H1 (cell line): ENCODE measurements at regions not wholly inside any gene's neighbourhood (a gene's known extent, or its start where the extent isn't known, plus 50 kb on each side); places are given as distances from the start of the nearest gene placed in this dataset.

Experiments
- CTCF ChIA-PET: fragments of 300-600 bp; sonication (Branson Sonifier 250); formaldehyde crosslinking; loops from one replicate; lab custom pipeline; 2021; ENCODE audit not compliant: partially characterized antibody; lab: Charles Lee
- POLR2A ChIA-PET: fragments of 300-600 bp; sonication (Branson Sonifier 250); formaldehyde crosslinking; loops from one replicate; lab custom pipeline; 2021; ENCODE audit warnings: inconsistent platforms; ENCODE audit not compliant: partially characterized antibody; lab: Charles Lee
- DNase-seq, 2 experiments: peaks; one replicate each; pipeline versions ENCODE4 v3.0.0 to v3.0.0-alpha.2; 2010 to 2022; ENCODE audit warnings: low spot score in 2 of 2, low read depth in 1 of 2, mixed read lengths in 1 of 2
- FAIRE-seq: peaks from 2 replicates; lab custom pipeline; 2011; peaks lifted over from hg19 to GRCh38; lab: Jason Lieb, UNC
- H2AFZ ChIP-seq: 2 replicates; pipeline ENCODE4 v1.8.1; 2012; ENCODE audit warnings: low read length, inconsistent platforms
- H2AK5ac ChIP-seq: 2 replicates; pipeline ENCODE4 v1.6.1; 2013; ENCODE audit warnings: low read depth, low read length
- H2BK120ac ChIP-seq: replicated peaks from 2 replicates; pipeline ENCODE3; 2013; ENCODE audit warnings: low read depth, low read length, inconsistent platforms
- H2BK12ac ChIP-seq: 2 replicates; pipeline ENCODE4 v1.6.1; 2013; ENCODE audit warnings: low read depth, low read length
- H2BK15ac ChIP-seq: 2 replicates; pipeline ENCODE4 v1.6.1; 2013; ENCODE audit warnings: low read length
- H2BK20ac ChIP-seq: 2 replicates; pipeline ENCODE4 v1.6.1; 2013; ENCODE audit warnings: low read length
- H2BK5ac ChIP-seq: 2 replicates; pipeline ENCODE4 v1.6.1; 2013; ENCODE audit warnings: low read depth, low read length
- H3K14ac ChIP-seq: 2 replicates; pipeline ENCODE4 v1.6.1; 2013; ENCODE audit warnings: inconsistent platforms; ENCODE audit not compliant: insufficient read length
- H3K18ac ChIP-seq: 2 replicates; pipeline ENCODE4 v1.6.1; 2013; ENCODE audit warnings: low read length; ENCODE audit errors: extremely low read depth
- H3K23ac ChIP-seq: 2 replicates; pipeline ENCODE4 v1.6.1; 2013; ENCODE audit warnings: inconsistent platforms; ENCODE audit not compliant: insufficient read length
- H3K23me2 ChIP-seq: 2 replicates; pipeline ENCODE4 v1.6.1; 2013; ENCODE audit warnings: low read depth, low read length
- H3K27ac ChIP-seq: 2 replicates; pipeline ENCODE4 v1.6.1; 2011; ENCODE audit warnings: low read depth, low read length, inconsistent platforms
- H3K27me3 ChIP-seq, 4 experiments: replicated peaks in 1 of 4; 1 replicate in 1 of 4; 2 replicates in 3 of 4; pipeline versions ENCODE4 v1.6.1 to v1.8.1; 2011 to 2013; ENCODE audit warnings: low read length in 3 of 4, mild to moderate bottlenecking in 3 of 4, inconsistent platforms in 2 of 4, mixed read lengths in 2 of 4, moderate library complexity in 1 of 4; ENCODE audit not compliant: control insufficient read depth in 3 of 4, insufficient read depth in 3 of 4; ENCODE audit errors: extremely low read depth in 1 of 4
- H3K36me3 ChIP-seq, 4 experiments: 2 replicates each; pipeline versions ENCODE4 v1.6.1 to v1.8.1; 2011 to 2013; ENCODE audit warnings: mild to moderate bottlenecking in 4 of 4, low read length in 3 of 4, moderate library complexity in 2 of 4, control low read depth in 1 of 4, inconsistent platforms in 1 of 4; ENCODE audit not compliant: insufficient read depth in 4 of 4, control insufficient read depth in 2 of 4
- H3K4ac ChIP-seq: replicated peaks from 2 replicates; pipeline ENCODE3; 2013; ENCODE audit warnings: low read length, low read depth, mixed read lengths, inconsistent platforms; ENCODE audit not compliant: insufficient read length
- H3K4me1 ChIP-seq, 4 experiments: replicated peaks in 1 of 4; 1 replicate in 1 of 4; 2 replicates in 3 of 4; pipeline versions ENCODE4 v1.6.1 to v1.8.1; 2011 to 2013; ENCODE audit warnings: low read length in 3 of 4, inconsistent platforms in 2 of 4, mixed read lengths in 1 of 4; ENCODE audit not compliant: insufficient read depth in 4 of 4, control insufficient read depth in 3 of 4
- H3K4me2 ChIP-seq, 2 experiments: 2 replicates each; pipeline versions ENCODE4 v1.6.1 to v1.8.1; 2011 to 2013; ENCODE audit warnings: low read depth in 2 of 2, low read length in 2 of 2, control low read depth in 1 of 2, inconsistent platforms in 1 of 2, mild to moderate bottlenecking in 1 of 2; ENCODE audit not compliant: insufficient read depth in 1 of 2
- H3K4me3 ChIP-seq, 4 experiments: fragments of 200-600, 300-600 bp in 1 of 4; sonication (generic), shearing (Covaris generic), sonication (Bioruptor Twin) in 1 of 4; 2 replicates each; pipeline versions ENCODE4 v1.5.1 to v1.8.1; 2011 to 2016; ENCODE audit warnings: low read length in 4 of 4, low read depth in 3 of 4, control low read depth in 2 of 4, inconsistent platforms in 2 of 4, mild to moderate bottlenecking in 2 of 4, mixed read lengths in 1 of 4, moderate library complexity in 1 of 4; ENCODE audit not compliant: insufficient read depth in 2 of 4; ENCODE audit errors: extremely low read depth in 1 of 4
- H3K56ac ChIP-seq: replicated peaks from 2 replicates; pipeline ENCODE3; 2013; ENCODE audit warnings: low read depth, mild to moderate bottlenecking, mixed read lengths, low read length, inconsistent platforms; ENCODE audit not compliant: insufficient read length
- H3K79me1 ChIP-seq: 2 replicates; pipeline ENCODE4 v1.6.1; 2013; ENCODE audit warnings: low read depth, low read length, control low read depth
- H3K79me2 ChIP-seq, 2 experiments: 2 replicates each; pipeline versions ENCODE4 v1.6.1 to v1.8.1; 2012 to 2013; ENCODE audit warnings: low read length in 2 of 2, mild to moderate bottlenecking in 2 of 2, inconsistent platforms in 1 of 2; ENCODE audit not compliant: insufficient read depth in 2 of 2, control insufficient read depth in 1 of 2
- H3K9ac ChIP-seq, 4 experiments: replicated peaks in 1 of 4; 1 replicate in 1 of 4; 2 replicates in 3 of 4; pipeline versions ENCODE4 v1.6.1 to v1.8.1; 2011 to 2013; ENCODE audit warnings: low read depth in 3 of 4, low read length in 3 of 4, control low read depth in 2 of 4, mild to moderate bottlenecking in 2 of 4, moderate library complexity in 2 of 4, inconsistent platforms in 1 of 4; ENCODE audit errors: extremely low read depth in 1 of 4
- H3K9me3 ChIP-seq, 2 experiments: 2 replicates each; pipeline versions ENCODE4 v1.6.1 to v1.8.1; 2012 to 2013; ENCODE audit warnings: mild to moderate bottlenecking in 2 of 2, moderate library complexity in 2 of 2, control low read depth in 1 of 2, inconsistent platforms in 1 of 2, low read depth in 1 of 2, low read length in 1 of 2, mixed read lengths in 1 of 2; ENCODE audit not compliant: insufficient read depth in 2 of 2
- H4K20me1 ChIP-seq, 2 experiments: replicated peaks in 1 of 2; 2 replicates each; pipeline versions ENCODE3 to v1.8.1; 2011 to 2013; ENCODE audit warnings: inconsistent platforms in 2 of 2, low read length in 2 of 2, mild to moderate bottlenecking in 1 of 2; ENCODE audit not compliant: insufficient read depth in 2 of 2, control insufficient read depth in 1 of 2
- H4K5ac ChIP-seq: 2 replicates; pipeline ENCODE4 v1.6.1; 2013; ENCODE audit warnings: low read length, low read depth, mixed read lengths, inconsistent platforms; ENCODE audit not compliant: insufficient read length
- H4K8ac ChIP-seq: 2 replicates; pipeline ENCODE4 v1.8.0; 2013; ENCODE audit warnings: mild to moderate bottlenecking, moderate library complexity, low read length, inconsistent platforms; ENCODE audit not compliant: insufficient read depth; ENCODE audit errors: extremely low read depth
- H4K91ac ChIP-seq: replicated peaks from 2 replicates; pipeline ENCODE3; 2013; ENCODE audit warnings: low read length, mixed read lengths, inconsistent platforms; ENCODE audit not compliant: insufficient read length
- ASH2L ChIP-seq: fragments of 200-600, 300-600 bp; sonication (generic); IDR thresholded peaks from one replicate; pipeline ENCODE4 v1.7.1; 2017; ENCODE audit warnings: low read length
- ATF2 ChIP-seq: IDR thresholded peaks from 2 replicates; pipeline ENCODE4 v1.6.1; 2012; ENCODE audit warnings: low read length, inconsistent platforms
- CEBPB ChIP-seq: IDR thresholded peaks from 2 replicates; pipeline ENCODE4 v1.6.1; 2012; ENCODE audit warnings: low read depth, low read length
- CREB1 ChIP-seq: IDR thresholded peaks from 2 replicates; pipeline ENCODE4 v1.6.1; 2012; ENCODE audit warnings: inconsistent platforms
- CTCF ChIP-seq, 3 experiments: IDR thresholded peaks; 1 replicate in 2 of 3; 2 replicates in 1 of 3; pipeline versions ENCODE4 v1.5.1 to v1.6.1; 2011; ENCODE audit warnings: low read length in 3 of 3, mild to moderate bottlenecking in 3 of 3, inconsistent platforms in 2 of 3, low read depth in 1 of 3, moderate library complexity in 1 of 3; ENCODE audit not compliant: insufficient read depth in 1 of 3; ENCODE audit errors: control extremely low read depth in 1 of 3
- GABPA ChIP-seq: IDR thresholded peaks from 2 replicates; pipeline ENCODE4 v1.6.1; 2011; ENCODE audit warnings: mild to moderate bottlenecking, low read length, moderate library complexity, borderline replicate concordance; ENCODE audit not compliant: insufficient read depth
- GTF2F1 ChIP-seq: IDR thresholded peaks from 2 replicates; pipeline ENCODE4 v1.6.1; 2012; ENCODE audit warnings: low read depth, low read length, improper control_type of control experiment, borderline replicate concordance
- SAP30 ChIP-seq: fragments of 300-600 bp; sonication (generic); IDR thresholded peaks from 2 replicates; pipeline ENCODE4 v1.7.1; 2012; ENCODE audit warnings: low read length, moderate library complexity, mild to moderate bottlenecking, inconsistent platforms; ENCODE audit not compliant: insufficient read depth, insufficient replicate concordance
- SP4 ChIP-seq: IDR thresholded peaks from 2 replicates; pipeline ENCODE4 v1.6.1; 2012; ENCODE audit warnings: low read length, inconsistent platforms
- ZNF274 ChIP-seq: IDR thresholded peaks from 2 replicates; pipeline ENCODE4 v1.7.0; 2012; ENCODE audit warnings: low read length, borderline replicate concordance; ENCODE audit errors: extremely low read depth
- WGBS, 2 experiments: shearing (Covaris generic) in 1 of 2; methylation state at CpG; one replicate each; pipeline versions ENCODE4 v1.1.6 to v1.1.7; 2013 to 2015; ENCODE audit warnings: low lambda C conversion rate in 2 of 2, mixed read lengths in 2 of 2, inconsistent platforms in 1 of 2, low coverage in 1 of 2, missing lambda C conversion rate in 1 of 2; ENCODE audit not compliant: insufficient replicate concordance in 2 of 2, insufficient coverage in 1 of 2, insufficient read length in 1 of 2; ENCODE audit errors: extremely low coverage in 1 of 2, missing lambda C conversion rate in 1 of 2; 5-methylcytosine and 5-hydroxymethylcytosine counted together

GRCh38 chr14:81805785-81806184 lies 272.1 kb upstream of the SEL1L start:
- CTCF ChIA-PET, result interaction anchor here (1.1 kb wide), 1 partner anchor 10 kb away, joined by 4 read pairs; no protein-coding TSS in a partner anchor
- no peak overlapping the region for H3K4me3 ChIP-seq
- TF ChIP-seq CTCF (IDR thresholded peaks at IDR 0.05; ENCODE audit: control extremely low read depth in 1 of 3, insufficient read depth in 1 of 3, low read depth in 1 of 3, low read length in 3 of 3) (no peak), ATF2 (no peak), ZNF274 (no peak), ASH2L (no peak), SP4 (no peak), CEBPB (no peak), GABPA (no peak), SAP30 (no peak), GTF2F1 (no peak), CREB1 (no peak)

More at GRCh38 chr14:81805785-81806184, 272.1 kb upstream of the SEL1L start:
- no peak overlapping the region for H3K4me2 ChIP-seq
- no peak overlapping the region for H3K9ac ChIP-seq
- H2AK5ac ChIP-seq, result no peak overlapping the region
- H3K56ac ChIP-seq, result no peak overlapping the region
- H4K20me1 ChIP-seq, result no peaks in the 10 kb centered on the region
- H3K23me2 ChIP-seq, result no peaks in the 10 kb centered on the region
- DNase-seq (no peak), FAIRE-seq (no peak)
- no peaks in the 10 kb centered on the region for H3K79me2 ChIP-seq
- H2BK15ac ChIP-seq, result no peak overlapping the region
- H3K4ac ChIP-seq, result no peak overlapping the region
- H3K36me3 ChIP-seq, result no peaks in the 10 kb centered on the region
- POLR2A ChIA-PET, result no interaction called here
- H2BK20ac ChIP-seq, result no peak overlapping the region
- no peak overlapping the region for H2BK12ac ChIP-seq
- no peaks in the 10 kb centered on the region for H3K9me3 ChIP-seq
- H2BK120ac ChIP-seq, result no peak overlapping the region
- 85% methylated on average over 2 of the region's 2 CpGs; no CpG with 5 or more reads in 1 of the 2 experiments for WGBS, 2 experiments
- no peak overlapping the region for H2BK5ac ChIP-seq
- no peaks in the 10 kb centered on the region for H3K4me1 ChIP-seq
- H3K18ac ChIP-seq, result no peak overlapping the region
- H3K27ac ChIP-seq, result no peak overlapping the region
- H4K8ac ChIP-seq, result no peak overlapping the region
- H3K14ac ChIP-seq, result no peak overlapping the region
- H3K23ac ChIP-seq, result no peak overlapping the region
- H2AFZ ChIP-seq, result no peak overlapping the region
- H3K79me1 ChIP-seq, result no peaks in the 10 kb centered on the region
- H4K91ac ChIP-seq, result no peak overlapping the region
- H3K27me3 ChIP-seq, result no peaks in the 10 kb centered on the region
- no peak overlapping the region for H4K5ac ChIP-seq
